ENCODE measurements at regions not wholly inside any gene's neighbourhood (a gene's known extent, or its start where the extent isn't known, plus 50 kb on each side); places are given as distances from the start of the nearest gene placed in this dataset.

DNA sequence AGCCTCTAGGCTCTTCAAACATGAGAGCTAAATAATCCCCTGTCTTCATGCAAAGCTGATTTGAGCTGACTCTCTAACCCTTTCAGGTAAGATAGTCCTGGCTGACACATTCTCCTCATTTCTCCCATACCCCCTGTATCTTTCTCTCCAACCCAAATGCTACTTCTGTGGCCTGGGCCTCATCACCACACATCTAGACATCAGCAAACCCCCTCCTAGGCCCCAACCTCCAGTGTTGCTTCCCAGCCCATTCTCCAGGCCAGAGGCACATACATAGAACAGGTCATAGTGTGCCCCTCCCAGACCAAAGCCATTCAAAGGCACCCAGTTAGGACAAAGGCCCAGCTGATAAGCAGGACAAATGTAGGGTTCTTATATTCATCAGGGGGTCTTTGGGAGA lies 84.9 kb downstream of the ANKRD60 start:
- Histone ChIP-seq H3K27me3 (ENCODE audit: control insufficient read depth, insufficient read depth, low read length) (no peaks in the 10 kb centered on the region), H3K36me3 (replicated peaks; ENCODE audit: control insufficient read depth, insufficient read depth, low read length) (no peaks in the 10 kb centered on the region), H3K4me3 (ENCODE audit: insufficient read depth, low read depth, low read length) (no peak overlapping the region)
- no peak for DNase-seq

DNA sequence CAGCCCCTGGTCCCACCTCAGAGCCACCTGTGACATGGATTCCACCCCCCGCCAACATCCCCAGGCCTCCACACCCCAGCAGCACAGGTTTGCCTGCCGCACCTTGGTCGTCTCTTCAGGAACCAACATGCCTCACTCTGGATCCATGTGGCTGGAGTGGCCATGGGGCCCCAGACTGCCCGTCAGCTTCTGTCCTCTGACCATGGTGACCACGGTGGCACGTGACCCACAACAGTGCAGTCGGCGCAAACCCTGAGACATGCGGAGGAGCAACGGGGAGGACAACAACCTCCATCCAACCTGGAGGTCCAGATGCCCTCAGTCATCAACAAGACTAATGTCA lies 85.6 kb downstream of the ANKRD60 start:
- no peak overlapping the region for H3K4me3 ChIP-seq (ENCODE audit: insufficient read depth, low read depth, low read length)
- DNase-seq, result no peak
- H3K27me3 ChIP-seq (ENCODE audit: control insufficient read depth, insufficient read depth, low read length), result no peaks in the 10 kb centered on the region
- no peaks in the 10 kb centered on the region for H3K36me3 ChIP-seq (replicated peaks; ENCODE audit: control insufficient read depth, insufficient read depth, low read length)

DNA sequence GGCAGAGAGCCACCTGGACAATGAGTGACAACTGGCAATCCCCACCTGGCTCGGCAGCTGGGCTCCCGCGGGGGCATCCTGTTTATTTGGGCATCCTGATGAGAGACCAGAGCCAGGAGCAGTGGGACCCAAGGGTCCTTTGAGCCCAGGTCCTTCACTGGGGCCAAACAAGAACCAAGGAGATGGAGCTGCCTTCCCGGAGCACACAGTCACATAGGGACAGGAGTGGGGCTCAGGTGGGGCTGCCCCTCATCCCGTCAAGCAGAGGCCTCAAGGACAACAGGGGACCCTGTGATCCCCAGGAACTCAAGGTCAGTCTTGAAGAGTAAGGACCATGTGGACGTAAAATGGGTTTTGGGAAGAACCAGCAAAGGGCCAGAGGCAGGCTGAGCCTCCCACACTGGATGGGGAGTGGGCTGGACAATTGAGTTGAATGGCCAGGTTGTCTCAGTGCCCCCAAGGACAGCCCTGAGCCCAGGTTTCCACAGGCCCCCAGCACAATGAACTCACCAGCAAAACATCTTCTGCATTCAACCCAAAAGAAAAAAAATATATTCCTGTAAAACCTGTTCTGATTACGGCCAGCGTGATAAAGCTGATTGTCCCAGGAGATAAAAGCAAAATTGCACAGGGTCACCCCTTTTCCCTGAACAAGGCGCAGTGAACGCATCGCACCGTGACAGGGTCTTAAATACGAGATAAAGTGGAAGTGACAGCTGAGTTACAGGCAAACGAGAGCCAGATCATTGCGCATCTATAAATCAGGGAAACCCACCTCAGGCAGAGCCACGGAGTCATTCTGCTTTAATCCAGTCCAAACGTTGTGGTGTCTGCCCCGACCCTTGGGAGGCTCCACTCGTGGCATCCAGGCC lies 86.2 kb downstream of the ANKRD60 start:
- Histone ChIP-seq H3K4me3 (ENCODE audit: insufficient read depth, low read depth, low read length) (no peak overlapping the region), H3K36me3 (replicated peaks; ENCODE audit: control insufficient read depth, insufficient read depth, low read length) (no peaks in the 10 kb centered on the region), H3K27me3 (ENCODE audit: control insufficient read depth, insufficient read depth, low read length) (no peaks in the 10 kb centered on the region)
- DNase-seq, result no peak

DNA sequence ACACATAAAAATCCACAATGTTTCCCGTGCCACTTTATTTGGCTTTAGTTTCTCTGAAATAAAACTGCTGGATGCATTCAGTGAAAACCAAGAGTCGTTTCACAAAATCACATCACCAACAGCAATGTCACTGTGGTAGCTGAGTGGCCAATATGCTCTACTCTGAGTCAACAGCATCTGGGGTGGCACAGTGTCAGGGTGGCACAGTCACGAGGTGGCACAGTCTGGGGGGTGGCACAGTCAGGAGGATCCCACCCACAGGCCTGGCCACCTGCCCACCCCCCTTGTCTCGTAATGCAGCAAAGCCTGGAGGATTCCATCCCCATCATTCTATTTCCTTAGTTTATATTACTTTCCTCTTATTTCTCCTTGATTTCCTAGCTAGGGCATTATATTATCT lies 87.0 kb downstream of the ANKRD60 start:
- no peaks in the 10 kb centered on the region for H3K36me3 ChIP-seq (replicated peaks; ENCODE audit: control insufficient read depth, insufficient read depth, low read length)
- H3K27me3 ChIP-seq (ENCODE audit: control insufficient read depth, insufficient read depth, low read length), result no peaks in the 10 kb centered on the region
- DNase-seq, result no peak
- no peak overlapping the region for H3K4me3 ChIP-seq (ENCODE audit: insufficient read depth, low read depth, low read length)

DNA sequence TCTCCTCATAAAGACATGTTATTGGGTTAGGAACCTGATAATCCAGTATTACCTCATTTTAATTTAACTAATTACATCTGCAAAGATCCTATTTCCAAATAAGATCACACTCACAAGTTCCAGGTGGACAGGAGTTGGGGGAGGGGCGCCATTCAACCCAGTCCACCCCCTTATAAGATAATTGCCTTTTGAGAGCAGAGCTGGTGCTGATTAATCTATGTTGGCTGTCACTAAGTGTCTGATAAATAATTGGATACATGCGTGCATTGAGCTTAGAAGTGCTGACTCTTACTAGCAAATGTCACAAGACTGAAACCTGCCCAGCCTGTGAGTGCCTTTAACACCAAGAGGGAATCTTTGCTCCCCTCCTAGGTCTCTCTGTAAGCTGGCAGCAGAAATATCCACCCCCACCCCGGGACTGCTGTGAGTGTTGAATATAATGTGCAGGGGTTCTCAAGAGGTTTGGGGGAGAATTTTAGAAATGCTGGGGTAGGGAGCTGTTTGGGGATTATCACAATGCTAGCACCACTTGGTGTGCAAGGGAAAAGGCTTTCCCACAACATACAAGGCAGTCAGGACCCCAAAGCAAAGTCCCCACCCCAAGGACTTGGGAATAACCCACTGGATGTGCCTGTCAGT lies 87.5 kb downstream of the ANKRD60 start:
- no peak for DNase-seq
- Histone ChIP-seq H3K27me3 (ENCODE audit: control insufficient read depth, insufficient read depth, low read length) (no peaks in the 10 kb centered on the region), H3K4me3 (ENCODE audit: insufficient read depth, low read depth, low read length) (no peak overlapping the region), H3K36me3 (replicated peaks; ENCODE audit: control insufficient read depth, insufficient read depth, low read length) (no peaks in the 10 kb centered on the region)

- H3K27me3 ChIP-seq (ENCODE audit: control insufficient read depth, insufficient read depth, low read length), result no peaks in the 10 kb centered on the region
- no peak for DNase-seq
- no peak overlapping the region for H3K4me3 ChIP-seq (ENCODE audit: insufficient read depth, low read depth, low read length)
- H3K36me3 ChIP-seq (replicated peaks; ENCODE audit: control insufficient read depth, insufficient read depth, low read length), result no peaks in the 10 kb centered on the region
Observed at GRCh38 chr20:58139849-58140786, 88.3 kb downstream of the ANKRD60 start.

- no peak for DNase-seq
- Histone ChIP-seq H3K4me3 (ENCODE audit: insufficient read depth, low read depth, low read length) (no peak overlapping the region), H3K36me3 (replicated peaks; ENCODE audit: control insufficient read depth, insufficient read depth, low read length) (no peaks in the 10 kb centered on the region), H3K27me3 (ENCODE audit: control insufficient read depth, insufficient read depth, low read length) (no peaks in the 10 kb centered on the region)
Observed at GRCh38 chr20:58138395-58138794, 90.1 kb downstream of the ANKRD60 start.

- DNase-seq, result no peak
Observed at GRCh38 chr20:58137651-58138265, 90.7 kb downstream of the ANKRD60 start.

GRCh38 chr20:58137236-58137635 lies 91.2 kb downstream of the ANKRD60 start:
- Histone ChIP-seq H3K4me3 (ENCODE audit: insufficient read depth, low read depth, low read length) (no peak overlapping the region), H3K27me3 (ENCODE audit: control insufficient read depth, insufficient read depth, low read length) (no peaks in the 10 kb centered on the region), H3K36me3 (replicated peaks; ENCODE audit: control insufficient read depth, insufficient read depth, low read length) (no peaks in the 10 kb centered on the region)
- DNase-seq, result no peak

More at GRCh38 chr20:58137651-58138265, 90.7 kb downstream of the ANKRD60 start:
- no peak overlapping the region for H3K4me3 ChIP-seq (ENCODE audit: insufficient read depth, low read depth, low read length)
- H3K27me3 ChIP-seq (ENCODE audit: control insufficient read depth, insufficient read depth, low read length), result no peaks in the 10 kb centered on the region
- H3K36me3 ChIP-seq (replicated peaks; ENCODE audit: control insufficient read depth, insufficient read depth, low read length), result no peaks in the 10 kb centered on the region

- no peak for DNase-seq
- H3K27me3 ChIP-seq (ENCODE audit: control insufficient read depth, insufficient read depth, low read length), result no peaks in the 10 kb centered on the region
- H3K4me3 ChIP-seq (ENCODE audit: insufficient read depth, low read depth, low read length), result no peak overlapping the region
- H3K36me3 ChIP-seq (replicated peaks; ENCODE audit: control insufficient read depth, insufficient read depth, low read length), result no peaks in the 10 kb centered on the region
Observed at GRCh38 chr20:58136149-58136484, 92.3 kb downstream of the ANKRD60 start.

- DNase-seq, result no peak
- Histone ChIP-seq H3K36me3 (replicated peaks; ENCODE audit: control insufficient read depth, insufficient read depth, low read length) (no peaks in the 10 kb centered on the region), H3K27me3 (ENCODE audit: control insufficient read depth, insufficient read depth, low read length) (no peaks in the 10 kb centered on the region), H3K4me3 (ENCODE audit: insufficient read depth, low read depth, low read length) (no peak overlapping the region)
Observed at GRCh38 chr20:58135441-58136148, 92.9 kb downstream of the ANKRD60 start.

DNA sequence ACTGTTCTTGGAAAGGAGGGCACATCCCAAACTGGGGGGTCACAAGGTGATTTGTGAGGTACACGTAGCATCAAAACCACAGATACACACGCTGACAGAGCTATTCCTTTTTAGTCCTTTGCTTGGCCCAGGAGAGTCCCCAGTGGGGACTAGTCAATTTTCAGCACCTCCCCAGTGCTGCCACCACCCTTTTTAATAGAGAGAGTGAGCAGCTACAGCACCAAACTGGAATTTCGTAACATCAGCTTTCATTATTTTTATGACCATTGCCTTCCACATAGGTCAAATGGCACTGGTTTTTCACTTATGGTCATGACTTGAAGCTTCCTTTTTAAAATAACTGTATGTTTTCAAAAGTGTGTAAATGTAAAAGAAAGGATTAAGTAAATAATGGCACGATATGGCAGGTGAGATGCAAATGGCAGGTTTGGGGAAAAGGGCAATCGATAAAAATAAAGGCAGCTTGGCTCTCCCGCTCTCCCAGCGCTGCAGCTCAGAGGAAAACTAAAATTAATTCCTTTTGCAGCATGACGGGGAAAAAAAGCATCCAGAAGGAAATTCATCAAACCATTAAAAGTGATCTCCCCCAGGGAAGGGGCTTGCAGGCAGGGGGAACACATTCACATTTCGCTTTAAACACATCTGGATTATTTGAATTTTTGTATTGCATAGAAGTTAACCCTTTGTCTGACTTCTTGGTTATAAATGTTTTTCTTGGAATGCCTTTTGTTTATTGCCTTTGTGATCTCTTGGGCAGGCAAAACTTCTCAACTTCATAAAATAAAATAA lies 95.2 kb downstream of the ANKRD60 start:
- no peaks in the 10 kb centered on the region for H3K36me3 ChIP-seq (replicated peaks; ENCODE audit: control insufficient read depth, insufficient read depth, low read length)
- H3K27me3 ChIP-seq (ENCODE audit: control insufficient read depth, insufficient read depth, low read length), result no peaks in the 10 kb centered on the region
- no peak overlapping the region for H3K4me3 ChIP-seq (ENCODE audit: insufficient read depth, low read depth, low read length)
- no peak for DNase-seq

DNA sequence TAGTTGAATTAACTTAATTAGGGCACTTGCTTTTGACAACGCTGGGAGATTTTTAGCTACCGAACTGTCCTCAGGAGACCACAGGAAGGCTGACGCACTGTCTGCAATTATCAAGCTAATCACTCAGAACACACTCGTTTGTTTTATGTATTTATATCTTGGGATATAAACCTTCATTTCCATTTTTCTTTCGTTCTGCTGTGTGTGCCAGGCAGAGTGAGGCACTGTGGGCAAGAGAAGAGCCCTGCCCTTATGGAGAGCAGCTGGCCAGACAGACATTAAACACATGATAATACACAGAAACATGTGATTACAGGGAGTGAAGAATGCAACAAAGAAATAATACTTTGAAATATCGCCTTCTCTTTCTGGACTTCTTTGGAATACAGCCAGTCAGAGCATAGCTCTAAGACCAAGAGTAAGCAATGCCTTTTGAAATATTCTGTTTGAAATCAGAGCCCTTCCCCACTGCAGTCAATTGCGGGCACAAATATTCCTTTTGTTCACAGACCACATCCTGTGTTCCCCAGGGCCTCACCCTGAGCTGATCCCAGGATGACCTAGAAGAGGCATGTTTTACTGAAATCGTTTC lies 96.8 kb downstream of the ANKRD60 start:
- Histone ChIP-seq H3K36me3 (replicated peaks; ENCODE audit: control insufficient read depth, insufficient read depth, low read length) (no peaks in the 10 kb centered on the region), H3K27me3 (ENCODE audit: control insufficient read depth, insufficient read depth, low read length) (no peaks in the 10 kb centered on the region), H3K4me3 (ENCODE audit: insufficient read depth, low read depth, low read length) (no peak overlapping the region)
- no peak for DNase-seq
